ENCODE measurements at regions not wholly inside any gene's neighbourhood (a gene's known extent, or its start where the extent isn't known, plus 50 kb on each side); places are given as distances from the start of the nearest gene placed in this dataset.

DNA sequence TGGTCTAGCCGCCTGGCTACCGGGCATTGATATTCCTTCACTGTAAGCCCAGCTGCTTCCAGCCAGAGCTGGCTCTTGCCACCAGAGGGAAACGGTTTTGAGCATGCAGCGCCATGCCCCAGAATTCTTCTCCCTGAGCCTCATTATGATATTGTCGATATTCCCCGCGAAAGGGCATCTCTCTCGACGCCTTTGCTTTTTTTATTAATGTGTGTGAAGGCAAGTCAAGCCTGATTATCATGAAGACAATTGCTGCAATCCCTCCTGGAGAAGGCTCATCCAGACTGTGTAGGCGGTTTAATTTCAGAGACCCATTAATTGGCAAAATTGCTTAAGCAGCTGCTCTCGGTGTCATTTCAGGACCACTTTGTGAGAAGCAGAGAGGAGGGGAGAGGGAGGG, 321.2 kb upstream of the TLE3 start:
- DNase-seq: no peak

DNA sequence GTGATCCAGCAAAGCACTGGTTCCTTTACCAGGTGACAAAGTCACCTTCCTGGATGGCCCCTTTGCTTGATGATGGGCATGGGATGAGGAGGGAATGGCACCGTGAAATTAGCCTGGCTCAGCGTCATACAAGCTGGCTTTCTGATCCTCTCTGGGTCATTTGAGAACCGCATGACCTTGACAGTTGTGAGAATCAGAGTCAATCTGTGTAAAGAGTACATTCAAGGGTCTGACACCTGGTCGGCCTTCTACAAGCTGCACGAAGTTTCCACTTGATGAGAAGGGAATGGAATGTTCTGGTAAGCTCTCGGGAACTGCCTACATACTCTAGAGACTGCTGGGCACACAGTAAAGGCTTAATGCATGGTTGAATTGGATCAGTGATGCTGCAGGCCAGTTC, 319.8 kb upstream of the TLE3 start:
- DNase-seq: no peak

DNA sequence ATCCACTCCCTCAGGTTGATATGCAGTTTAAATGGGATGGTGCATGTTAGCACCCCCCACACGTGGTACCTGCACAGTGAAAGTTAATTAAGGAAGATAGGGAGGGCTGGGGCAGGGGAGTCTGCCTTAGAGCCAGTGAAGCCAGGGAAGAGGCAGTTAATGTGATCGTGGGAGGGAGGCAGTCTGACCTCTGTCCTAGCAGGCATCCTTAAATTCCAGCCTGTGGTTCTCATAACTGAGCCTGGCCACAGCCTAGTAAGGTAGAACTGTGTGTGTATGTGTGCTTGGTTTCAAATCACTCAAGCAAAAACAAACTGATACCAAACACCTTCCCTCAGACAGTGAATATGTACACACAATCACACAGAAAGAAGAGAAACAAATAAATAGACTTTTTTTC, 319.1 kb upstream of the TLE3 start:
- DNase-seq: no peak

DNA sequence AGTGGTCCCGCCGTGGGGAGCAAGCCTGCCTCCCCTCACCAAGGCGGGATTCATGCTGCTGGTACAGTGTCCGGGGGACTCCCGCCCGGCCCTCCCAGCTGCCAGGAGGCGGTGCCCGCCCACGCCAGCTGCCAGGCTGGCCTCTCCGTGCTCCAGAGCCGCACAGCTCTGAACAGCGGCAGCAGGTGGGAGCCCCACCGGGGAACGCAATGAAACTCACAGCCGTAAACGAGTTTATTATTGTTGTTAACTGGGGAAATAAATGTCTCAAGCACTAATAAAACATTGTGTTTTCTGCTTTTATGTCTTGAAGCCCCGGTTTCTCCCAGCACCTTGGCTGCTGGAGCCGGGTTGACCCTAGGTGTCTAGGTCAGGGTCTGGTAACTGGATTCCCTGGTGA, 317.7 kb upstream of the TLE3 start:
- no peak for DNase-seq

DNA sequence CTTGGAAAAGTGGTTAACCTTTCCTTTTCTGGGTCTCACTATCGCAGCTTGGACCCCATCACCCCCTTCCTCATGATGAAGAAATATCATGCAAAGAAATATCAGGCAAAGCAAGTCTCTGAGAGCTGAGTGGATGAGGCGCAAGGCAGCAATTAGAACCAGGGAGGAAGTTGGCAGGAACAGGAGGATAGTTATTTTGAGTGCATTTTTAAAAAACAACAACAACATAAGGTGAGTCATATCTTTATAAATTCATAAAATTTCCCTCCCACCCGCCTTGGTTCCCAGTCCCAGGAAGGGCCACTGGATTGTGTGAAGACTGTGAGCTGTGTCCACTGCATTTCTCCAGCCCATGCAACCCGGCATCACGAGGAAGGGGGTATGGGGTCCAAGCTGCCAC, 316.9 kb upstream of the TLE3 start:
- DNase-seq: no peak

DNA sequence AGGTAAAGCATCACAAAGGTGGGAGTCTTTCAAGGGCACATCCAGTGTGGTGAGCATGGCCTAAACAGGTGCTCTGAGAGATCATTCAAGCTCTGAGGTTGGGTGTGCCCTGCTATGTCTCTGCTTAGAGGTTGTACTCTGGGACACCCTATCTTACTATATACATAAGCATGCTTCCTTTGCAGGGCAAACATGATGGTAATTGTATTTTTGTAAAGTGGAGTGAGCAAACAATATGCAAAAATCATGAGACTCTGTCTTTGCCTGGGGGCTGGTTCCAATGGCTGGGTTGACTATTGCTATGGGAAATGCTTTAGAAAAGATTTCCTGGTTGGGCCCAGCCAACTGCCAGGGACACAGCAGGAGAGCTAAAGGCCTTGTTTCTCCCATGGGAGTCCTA, 315.1 kb upstream of the TLE3 start:
- DNase-seq: no peak

DNA sequence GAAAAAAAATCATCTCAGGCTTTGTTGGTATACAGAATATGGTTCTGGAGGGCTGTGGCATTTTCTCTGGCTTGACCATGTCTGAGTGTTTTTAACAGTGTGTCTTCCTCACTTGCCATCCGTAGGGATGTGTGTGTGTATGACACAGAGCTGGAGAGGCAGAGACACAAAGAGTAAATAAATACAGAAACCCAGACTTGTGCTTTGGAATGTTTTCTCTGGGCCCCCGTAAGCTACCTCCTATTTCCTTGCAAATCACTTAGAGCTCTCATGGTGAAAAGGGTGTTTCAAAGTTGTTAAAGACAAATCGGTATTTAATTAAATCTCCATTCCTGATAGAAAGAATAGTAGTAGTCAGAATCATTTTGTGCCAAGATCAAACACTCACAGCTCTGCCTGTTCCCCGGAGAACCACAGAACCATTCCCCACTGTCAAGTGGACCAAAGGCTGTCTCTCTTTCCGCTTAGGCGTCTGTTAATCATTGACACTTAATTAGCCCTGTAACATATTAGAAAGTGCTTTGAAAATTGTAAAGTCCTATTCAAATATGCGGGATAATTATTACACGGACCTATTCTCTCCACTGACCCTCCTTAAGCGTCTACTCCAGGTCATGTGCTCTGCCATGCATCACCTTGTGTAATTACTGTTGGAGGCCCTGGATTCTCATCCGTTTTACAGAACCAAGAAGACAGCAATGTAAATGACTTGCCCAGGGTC, 313.6 kb upstream of the TLE3 start:
- no peak for DNase-seq

DNA sequence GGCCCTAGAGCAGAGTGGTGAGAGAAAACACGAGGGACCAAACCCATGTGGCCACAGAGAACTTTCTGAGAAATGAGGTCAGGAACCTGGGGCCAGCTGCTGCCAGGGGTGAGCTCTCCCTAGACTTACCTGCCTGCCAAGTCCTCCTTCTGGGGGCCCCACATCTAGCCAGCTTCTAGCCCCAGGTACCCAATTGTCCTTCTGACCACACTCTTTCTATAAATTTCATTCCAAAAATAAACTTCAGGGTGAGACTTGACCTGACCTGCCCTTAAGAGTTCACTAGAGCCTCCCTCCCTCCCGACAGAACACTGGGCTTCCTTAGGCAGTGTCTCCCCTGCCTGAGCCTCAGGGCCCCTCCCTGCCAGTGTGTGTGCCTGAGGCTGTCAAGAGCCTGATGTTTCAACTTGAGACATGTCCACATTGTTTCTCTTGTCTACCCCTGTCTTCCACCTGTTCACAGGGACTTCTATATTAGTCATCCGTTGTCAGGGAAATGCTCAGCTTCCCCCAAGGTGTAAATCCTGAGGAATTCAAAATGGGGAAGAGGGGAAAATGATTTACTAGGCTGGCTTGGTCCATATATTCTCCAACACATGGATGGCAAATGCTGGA, 312.8 kb upstream of the TLE3 start:
- DNase-seq: no peak

DNA sequence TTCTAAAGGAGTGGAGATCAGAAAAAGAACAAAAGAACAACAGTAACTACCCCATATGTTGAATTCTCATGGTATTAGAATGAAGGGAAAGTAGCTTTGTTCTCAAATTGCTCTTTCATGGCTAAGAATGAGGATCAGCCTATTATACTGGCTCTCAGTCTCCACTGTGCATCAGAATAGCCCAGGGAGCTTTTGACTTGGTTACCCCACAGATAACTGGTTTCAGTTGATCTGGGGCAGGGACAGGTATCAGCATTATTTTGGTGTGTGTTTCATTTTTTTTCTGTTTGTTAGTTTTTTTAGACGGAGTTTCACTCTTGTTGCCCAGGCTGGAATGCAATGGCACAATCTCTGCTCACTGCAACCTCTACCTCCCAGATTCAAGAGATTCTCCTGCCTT, 311.7 kb upstream of the TLE3 start:
- DNase-seq: no peak

DNA sequence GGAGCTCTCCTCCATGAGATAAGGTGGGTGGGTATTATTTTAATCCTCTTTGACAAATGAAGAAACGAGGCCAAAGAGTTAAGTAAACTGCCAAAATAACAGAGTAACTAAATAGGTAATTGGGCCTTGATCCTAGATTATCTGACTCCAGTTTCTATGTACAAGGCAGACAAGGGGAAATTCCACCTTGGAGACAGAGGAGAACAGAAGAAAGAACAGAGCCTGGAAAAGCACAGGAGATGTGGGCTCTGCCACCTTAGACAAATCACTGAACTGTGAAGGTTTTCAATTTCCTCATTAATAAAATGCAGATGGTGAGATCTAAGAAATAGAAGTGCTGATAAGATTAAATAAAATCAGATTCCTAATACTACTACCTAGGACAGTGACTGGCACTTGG, 310.2 kb upstream of the TLE3 start:
- DNase-seq: no peak

DNA sequence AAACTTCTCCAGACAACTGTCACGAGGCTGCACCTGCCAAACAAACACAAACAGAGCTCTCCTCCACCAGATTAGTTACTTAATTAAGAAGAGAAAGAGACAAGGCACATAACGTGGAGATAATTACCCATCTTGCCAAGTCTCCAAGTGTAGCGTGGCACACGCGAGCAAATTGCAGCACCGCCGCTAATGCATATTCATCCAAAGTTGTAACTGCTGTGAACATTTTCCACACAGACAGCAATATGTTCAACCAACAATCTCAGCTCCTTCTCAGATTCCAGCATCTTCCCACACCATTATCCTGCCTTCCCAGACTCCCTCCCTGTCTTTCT, 309.6 kb upstream of the TLE3 start:
- DNase-seq: no peak

DNA sequence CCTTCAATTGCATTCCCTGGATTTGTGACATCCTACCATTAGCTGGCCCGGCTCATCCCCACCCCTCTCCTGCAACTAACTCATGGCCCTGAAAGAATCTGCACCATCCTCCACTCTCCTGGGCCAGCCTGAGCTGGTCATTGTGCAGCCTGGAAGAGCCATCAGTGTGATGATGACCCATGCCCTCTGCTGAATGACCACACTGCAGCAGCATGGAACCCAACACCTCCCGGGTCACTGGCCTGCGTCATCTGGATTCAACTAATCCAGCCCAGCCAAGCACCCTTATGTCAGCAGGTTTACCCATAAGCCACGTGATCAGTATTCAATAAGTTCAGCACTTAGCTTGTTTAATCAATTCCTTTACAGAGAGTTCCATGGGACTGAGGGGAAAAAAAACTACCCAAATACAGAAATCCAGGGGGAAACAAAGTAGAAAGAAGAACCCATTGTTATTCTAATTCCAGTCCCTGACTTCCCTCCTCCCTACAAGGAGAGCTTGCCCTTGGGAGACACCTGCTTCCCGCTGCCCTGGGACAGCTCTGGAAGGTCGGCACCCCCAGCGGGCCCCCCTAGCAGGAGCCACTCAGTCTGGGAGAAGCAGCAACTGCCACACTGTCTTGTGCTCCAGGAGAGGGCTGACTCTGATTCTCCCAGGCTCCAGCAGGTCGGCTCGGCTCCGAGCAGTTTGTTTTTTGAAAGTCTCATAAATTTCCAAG, 309.1 kb upstream of the TLE3 start:
- DNase-seq: no peak

DNA sequence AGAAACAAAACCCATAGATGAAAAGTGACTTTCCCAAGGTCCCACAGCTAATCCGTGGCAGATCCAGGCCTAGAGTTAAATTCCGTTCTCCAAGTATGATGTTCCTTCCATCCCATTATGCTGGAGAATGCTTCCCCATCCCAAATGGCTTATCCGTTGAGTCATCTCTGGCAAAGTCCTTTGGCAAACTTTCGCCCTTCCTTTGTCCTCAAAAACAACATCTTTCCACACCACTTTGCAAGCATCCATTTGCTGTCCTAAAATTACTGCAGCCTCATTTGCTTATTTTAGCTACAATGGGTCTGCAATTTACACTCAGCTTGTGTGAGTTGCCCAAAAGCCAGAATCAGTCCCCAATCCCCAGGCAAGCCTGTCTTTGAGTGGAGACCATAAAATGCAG, 304.0 kb upstream of the TLE3 start:
- no peak for DNase-seq

DNA sequence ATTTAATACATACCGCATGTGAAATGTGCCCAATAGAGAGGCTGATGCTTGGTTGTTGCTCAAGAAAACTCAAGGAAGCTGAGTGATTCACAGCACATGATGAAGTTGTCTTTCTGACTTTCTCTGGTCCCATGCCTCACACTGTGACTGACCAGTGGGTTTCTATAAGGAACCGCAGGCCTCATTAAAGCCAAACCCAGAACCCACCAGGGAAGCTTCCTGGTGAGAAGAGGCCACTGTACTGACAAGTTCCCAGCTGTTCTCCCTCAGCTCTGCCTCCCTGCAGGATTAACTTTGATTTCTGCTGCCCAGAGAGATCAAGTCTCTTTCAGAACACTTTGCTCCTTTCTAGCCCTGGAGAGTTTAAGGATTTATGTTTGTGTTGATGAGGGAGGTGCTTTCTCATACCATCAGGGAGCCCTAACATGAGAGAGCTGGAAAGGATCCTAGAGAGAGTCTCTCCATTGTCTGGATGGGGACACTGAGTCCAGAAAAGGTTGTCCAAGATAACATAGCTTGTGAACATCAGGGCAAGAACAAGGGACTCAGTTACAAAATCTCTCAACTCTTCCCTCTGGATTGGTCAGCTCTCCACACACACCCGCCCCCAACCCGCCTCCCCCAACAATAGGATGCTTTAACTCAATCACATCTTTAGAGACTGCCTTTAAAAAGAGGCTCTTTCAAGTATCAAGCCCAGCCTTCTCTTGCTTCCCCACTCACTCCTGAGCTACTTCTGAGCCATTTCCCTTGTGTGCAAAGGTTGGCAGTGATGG, 303.2 kb upstream of the TLE3 start:
- no peak for DNase-seq

DNA sequence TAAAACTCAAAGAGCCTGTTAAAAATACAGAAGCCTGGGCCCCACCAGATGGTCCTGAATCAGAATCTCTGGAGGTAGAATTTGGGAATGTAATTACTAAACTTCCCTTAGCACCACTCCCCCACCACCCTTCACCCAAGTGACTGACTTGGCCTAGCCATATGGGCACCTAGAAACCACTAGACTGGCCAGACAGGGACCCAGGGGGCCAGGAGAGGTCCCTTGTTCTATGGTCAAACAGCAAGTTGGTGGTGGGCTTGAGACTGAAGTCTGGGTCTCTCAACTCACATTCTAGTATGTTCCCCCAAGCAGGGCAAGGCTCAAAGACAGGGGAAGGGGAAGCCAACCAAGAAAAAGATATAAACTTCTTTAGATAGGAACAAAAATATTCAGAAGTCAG, 301.5 kb upstream of the TLE3 start:
- no peak for DNase-seq

DNA sequence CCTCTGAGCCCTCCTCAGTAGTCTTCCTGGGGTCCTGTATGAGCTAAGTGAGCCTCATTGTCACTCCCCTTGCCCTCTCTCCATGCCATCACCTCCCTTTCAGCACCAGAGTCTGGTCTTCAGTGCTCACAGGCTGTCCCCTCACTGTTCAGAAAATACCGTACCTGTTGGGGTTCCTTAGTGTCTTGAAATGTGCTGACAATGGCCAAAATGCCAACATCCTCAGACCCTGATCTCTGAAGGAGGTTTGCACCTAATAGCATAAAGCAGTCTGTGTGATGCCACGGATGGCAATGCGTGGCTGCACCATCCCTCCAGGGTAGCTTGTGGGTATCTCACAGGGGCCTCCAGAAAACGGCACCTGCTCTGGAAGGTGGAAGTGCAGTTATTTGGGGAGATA, 301.0 kb upstream of the TLE3 start:
- DNase-seq: no peak

DNA sequence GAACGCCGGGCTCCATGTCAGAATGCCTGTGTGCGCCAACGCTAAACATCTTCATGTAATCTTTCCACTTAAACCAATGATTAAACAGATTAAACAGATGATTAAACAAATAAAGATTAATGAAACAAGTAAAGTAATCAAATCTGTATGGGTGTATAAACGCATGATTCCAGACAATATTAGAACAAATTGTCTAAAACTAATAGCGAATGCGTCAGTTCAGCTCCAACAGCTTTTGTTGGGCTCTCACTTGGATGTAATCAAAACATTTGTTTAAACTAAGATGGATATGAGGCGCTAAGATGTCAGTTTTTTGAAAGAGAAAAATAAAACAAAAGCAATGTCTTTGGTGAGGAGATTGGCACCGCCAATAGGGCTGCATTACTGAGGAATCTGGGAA, 299.1 kb upstream of the TLE3 start:
- no peak for DNase-seq

DNA sequence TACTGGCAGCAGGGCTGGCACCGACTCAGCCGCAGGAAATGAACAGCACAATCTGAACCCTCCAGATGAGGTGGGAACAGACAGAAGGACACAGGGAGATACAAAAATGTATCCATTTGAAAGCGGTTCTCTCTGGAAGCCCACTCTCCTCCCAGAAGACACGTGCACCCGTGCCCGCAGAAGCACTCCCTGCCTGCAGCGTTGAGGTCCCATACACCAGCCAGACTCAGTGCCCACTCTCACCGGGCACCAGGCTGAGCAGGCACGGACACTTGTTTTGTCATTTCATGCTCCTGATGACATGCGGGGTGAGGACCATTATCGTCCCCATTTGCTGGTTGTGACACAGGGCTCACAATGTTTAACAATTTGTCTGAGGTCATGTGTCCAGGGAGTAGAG, 297.4 kb upstream of the TLE3 start:
- no peak for DNase-seq

DNA sequence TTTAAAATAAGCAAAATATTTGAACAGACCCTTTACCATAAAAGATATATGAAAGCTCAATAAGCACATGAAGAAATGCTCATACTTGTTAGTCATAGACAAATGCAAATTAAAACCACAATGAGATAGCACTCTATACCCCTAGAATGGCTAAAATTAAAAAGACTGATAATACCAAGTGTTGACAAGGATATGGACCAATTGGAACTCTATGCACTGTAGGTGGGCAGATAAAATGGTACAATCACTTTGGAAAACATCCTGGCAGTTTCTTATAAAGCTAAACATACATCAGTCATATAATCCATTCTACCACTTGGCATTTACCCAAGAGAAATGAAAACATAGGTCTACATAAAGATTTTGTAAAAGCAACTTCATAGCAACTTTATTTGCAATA, 293.0 kb upstream of the TLE3 start:
- no peak for DNase-seq

DNA sequence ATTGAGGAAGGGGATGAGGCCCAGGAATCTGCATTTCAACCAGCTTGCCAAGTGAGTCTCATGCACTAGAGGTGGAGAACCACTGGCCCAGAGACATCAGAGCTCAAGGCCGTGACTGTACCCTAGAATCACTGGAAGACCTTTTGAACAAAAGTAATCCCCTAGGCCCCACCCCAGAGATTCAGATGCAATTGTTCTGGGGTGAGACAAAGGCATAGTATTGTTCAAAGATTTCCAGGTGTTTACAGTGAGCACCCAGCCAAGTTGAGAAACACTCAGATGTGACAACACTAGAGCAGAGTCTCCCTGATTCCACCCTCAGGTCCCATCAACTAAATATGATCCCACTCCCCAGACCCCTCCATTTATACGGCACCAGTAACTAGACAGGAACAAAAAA, 290.3 kb upstream of the TLE3 start:
- DNase-seq: no peak

DNA sequence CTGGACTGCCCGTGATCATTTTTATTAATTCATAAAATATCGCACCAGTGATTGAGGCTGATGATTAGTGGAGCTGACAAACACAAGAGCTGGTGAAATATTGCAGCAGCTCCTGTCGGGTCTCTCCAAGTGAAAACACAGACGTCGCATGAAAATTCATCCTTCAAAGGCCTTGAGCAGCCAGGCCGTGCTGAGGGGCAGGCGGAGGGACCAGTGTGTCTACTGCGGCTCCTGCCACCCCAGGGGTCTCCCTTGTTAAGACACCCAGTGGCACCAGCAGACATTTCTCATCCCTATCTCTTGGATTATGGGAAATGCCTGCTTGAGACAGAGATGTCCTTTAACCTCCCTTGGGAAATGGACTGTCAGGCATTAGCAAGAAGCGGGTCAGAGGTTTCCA, 289.4 kb upstream of the TLE3 start:
- DNase-seq: no peak

DNA sequence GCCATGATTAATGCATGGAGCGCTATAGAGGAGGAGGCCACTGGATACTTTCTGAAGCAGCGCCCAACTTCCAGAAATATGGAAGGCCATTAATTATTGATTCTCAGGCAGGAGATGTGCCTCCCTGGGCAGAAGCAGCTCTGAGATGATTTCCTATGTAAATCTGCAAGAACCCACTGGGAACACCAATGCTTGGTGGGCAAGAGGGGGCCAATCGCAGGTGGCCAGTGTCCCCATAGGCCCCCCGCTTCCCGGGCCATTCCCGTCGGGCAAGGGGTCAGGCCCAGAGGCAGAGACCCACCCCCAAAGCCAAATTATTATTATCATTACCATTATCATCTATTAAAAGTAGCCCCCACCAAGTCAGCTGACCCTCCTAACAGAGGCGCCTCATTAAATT, 288.0 kb upstream of the TLE3 start:
- no peak for DNase-seq

DNA sequence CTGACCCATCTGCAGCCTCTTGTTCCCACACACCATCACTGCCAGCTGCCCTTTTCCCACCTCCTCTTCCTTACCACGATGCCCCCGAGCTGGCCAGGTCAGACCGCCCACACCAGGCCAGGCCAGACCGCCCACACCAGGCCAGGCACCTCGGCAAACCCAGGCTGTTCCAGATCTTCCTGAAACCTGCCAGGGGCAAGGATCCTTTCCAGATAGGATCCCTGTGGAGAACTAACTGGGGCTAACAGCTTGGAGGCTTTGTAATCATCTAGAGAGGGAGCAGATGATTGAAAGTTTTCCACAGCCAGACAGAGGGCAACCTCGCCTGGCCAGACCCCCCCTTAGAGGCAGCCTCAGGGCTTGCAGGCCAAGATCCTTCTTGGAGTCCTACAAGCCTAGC, 287.3 kb upstream of the TLE3 start:
- DNase-seq: no peak

DNA sequence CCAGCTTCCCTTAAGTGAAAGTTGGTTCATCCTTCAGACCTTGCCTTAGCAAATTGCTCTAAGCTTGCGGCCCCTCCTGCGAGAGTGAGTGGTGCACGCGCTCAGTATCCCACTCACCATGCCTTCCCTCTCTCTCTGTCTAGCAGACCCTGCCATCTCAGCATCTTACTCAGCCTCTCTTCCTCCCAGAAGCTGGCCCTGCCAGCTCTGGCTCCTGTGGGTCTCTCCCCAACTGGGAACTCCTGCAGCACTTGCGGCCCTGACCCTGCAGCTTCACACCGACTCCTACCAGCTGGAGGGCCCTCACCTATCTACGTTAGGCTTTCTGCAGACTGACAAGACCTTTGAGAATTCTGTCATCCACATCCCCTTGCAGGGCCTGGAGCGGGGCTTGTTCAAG, 286.1 kb upstream of the TLE3 start:
- no peak for DNase-seq

Measured in activated CD8-positive, alpha-beta memory T cell treated with anti-CD3 and anti-CD28 coated beads, Interleukin-2, amount 50 U/mL, for 4 hours (primary cell).